ENCODE measurements at regions not wholly inside any gene's neighbourhood (a gene's known extent, or its start where the extent isn't known, plus 50 kb on each side); places are given as distances from the start of the nearest gene placed in this dataset.

DNA sequence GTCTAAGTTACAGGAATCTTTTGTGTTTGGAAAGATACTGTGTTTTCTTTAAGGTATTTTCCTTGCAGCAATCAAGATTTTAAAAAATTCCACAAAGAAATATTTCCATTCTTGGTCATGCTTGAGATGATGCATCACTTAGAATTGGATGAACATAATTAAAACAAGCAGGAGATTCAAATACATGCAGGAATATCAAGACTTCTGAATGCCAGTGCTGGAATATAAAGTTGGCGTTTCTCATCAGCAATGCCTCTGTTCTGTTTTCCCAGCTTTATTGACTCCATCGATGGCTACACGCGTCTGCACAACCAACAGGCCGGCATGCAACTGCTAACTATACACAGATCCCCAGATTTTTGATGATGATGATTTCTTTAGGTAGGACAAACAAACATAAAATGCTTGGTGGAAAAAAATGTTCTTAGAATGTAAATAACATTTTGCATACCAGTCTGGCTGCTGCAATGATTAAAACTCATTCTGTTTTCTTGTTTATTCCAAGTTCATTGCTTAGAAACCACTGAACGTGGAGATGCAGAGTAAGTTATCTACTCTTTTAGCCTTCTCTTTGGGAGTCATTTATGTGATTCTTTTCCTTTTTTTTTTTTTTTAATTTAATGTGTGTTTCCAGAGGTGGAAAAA lies 91.3 kb upstream of the FAM171A1 start:
- no peaks in the 10 kb centered on the region for H3K9me3 ChIP-seq
- H3K4me1 ChIP-seq: no peaks in the 10 kb centered on the region
- no peaks in the 10 kb centered on the region for H3K36me3 ChIP-seq
- DNase-seq: no peak
- no peak overlapping the region for H3K27ac ChIP-seq
- TF ChIP-seq, protein P1, sequence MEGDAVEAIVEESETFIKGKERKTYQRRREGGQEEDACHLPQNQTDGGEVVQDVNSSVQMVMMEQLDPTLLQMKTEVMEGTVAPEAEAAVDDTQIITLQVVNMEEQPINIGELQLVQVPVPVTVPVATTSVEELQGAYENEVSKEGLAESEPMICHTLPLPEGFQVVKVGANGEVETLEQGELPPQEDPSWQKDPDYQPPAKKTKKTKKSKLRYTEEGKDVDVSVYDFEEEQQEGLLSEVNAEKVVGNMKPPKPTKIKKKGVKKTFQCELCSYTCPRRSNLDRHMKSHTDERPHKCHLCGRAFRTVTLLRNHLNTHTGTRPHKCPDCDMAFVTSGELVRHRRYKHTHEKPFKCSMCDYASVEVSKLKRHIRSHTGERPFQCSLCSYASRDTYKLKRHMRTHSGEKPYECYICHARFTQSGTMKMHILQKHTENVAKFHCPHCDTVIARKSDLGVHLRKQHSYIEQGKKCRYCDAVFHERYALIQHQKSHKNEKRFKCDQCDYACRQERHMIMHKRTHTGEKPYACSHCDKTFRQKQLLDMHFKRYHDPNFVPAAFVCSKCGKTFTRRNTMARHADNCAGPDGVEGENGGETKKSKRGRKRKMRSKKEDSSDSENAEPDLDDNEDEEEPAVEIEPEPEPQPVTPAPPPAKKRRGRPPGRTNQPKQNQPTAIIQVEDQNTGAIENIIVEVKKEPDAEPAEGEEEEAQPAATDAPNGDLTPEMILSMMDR (IDR thresholded peaks at IDR 0.05): no peak
- no peaks in the 10 kb centered on the region for H3K27me3 ChIP-seq
- intact Hi-C loops (cut with DNase I): no loop called here
- H3K4me3 ChIP-seq: no peak overlapping the region
- no peak overlapping the region for H3K9ac ChIP-seq (ENCODE audit: low read depth in 2 of 2, low read length in 2 of 2)

DNA sequence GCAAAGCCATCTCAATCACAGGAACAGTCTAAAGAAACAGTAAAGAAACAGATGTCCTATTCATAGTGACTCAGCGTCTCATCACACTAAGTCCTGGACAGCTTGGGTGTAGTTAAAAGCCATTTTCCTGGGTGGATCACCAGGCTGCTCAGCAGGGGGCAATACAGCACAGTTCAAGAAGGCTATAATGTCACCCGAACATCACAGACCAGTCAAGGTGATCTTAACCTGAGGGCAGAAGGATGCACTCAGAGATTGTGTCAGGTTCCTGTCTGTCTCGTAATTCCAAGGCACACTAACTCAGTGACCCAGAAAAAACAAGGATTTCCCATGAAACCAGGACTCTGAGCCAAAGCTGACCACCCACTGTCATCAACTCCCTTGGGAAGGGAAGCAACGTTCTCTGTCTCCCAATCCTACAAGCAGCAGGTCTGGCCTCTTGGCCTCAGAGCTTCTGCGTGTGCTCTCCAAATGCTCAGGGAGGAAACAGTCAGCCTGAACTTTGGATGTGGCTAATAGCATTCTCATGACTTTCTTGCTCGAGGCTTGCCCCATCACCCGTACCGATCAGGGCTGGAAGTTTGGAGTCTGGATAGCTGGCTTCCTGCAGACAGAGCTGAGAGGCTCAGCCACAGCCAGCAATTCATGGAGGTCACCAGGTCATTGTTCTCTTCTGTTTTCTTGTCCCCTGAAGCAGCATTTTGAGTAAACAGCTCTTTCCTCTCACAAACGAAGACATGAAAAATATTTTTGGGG lies 90.4 kb upstream of the FAM171A1 start:
- no peaks in the 10 kb centered on the region for H3K36me3 ChIP-seq
- intact Hi-C loops (cut with DNase I): no loop called here
- no peak overlapping the region for H3K9ac ChIP-seq (ENCODE audit: low read depth in 2 of 2, low read length in 2 of 2)
- no peaks in the 10 kb centered on the region for H3K27me3 ChIP-seq
- no peaks in the 10 kb centered on the region for H3K9me3 ChIP-seq
- H3K27ac ChIP-seq: no peak overlapping the region
- TF ChIP-seq, protein P1 (IDR thresholded peaks at IDR 0.05): peak; percentile 25
- no peaks in the 10 kb centered on the region for H3K4me1 ChIP-seq
- DNase-seq: peak; percentile 32
- no peak overlapping the region for H3K4me3 ChIP-seq

DNA sequence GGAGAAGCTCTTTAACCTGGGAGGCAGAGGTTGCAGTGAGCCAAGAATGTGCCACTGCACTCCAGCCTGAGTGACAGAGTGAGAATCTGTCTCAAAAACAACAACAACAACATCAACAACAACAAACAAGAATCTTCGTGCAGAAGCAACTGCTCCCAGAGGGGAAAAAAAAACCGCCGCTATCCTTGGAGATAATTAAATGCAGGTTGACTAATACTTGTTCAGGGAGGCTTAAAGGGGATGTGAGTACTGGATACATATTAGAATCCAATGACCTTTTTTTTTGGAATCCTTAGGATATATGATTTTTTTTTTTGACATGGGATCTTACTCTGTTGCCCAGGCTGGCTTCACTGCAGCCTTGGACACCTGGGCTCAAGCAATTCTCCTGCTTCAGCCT lies 89.6 kb upstream of the FAM171A1 start:
- no peak overlapping the region for H3K27ac ChIP-seq
- no peak overlapping the region for H3K9ac ChIP-seq (ENCODE audit: low read depth in 2 of 2, low read length in 2 of 2)
- TF ChIP-seq, protein P1 (IDR thresholded peaks at IDR 0.05): no peak
- intact Hi-C loops (cut with DNase I): no loop called here
- no peaks in the 10 kb centered on the region for H3K27me3 ChIP-seq
- H3K4me3 ChIP-seq: no peak overlapping the region
- DNase-seq: no peak
- H3K4me1 ChIP-seq: no peaks in the 10 kb centered on the region
- H3K9me3 ChIP-seq: no peaks in the 10 kb centered on the region
- no peaks in the 10 kb centered on the region for H3K36me3 ChIP-seq

- H3K27me3 ChIP-seq: no peaks in the 10 kb centered on the region
- intact Hi-C loops (cut with DNase I): no loop called here
- no peak overlapping the region for H3K4me3 ChIP-seq
- TF ChIP-seq, protein P1 (IDR thresholded peaks at IDR 0.05): no peak
- H3K36me3 ChIP-seq: no peaks in the 10 kb centered on the region
- H3K9ac ChIP-seq (ENCODE audit: low read depth in 2 of 2, low read length in 2 of 2): no peak overlapping the region
- H3K4me1 ChIP-seq: no peaks in the 10 kb centered on the region
- DNase-seq: no peak
- H3K9me3 ChIP-seq: no peaks in the 10 kb centered on the region
- H3K27ac ChIP-seq: no peak overlapping the region
Measured at GRCh38 chr10:15459218-15459617, 88.1 kb upstream of the FAM171A1 start.

DNA sequence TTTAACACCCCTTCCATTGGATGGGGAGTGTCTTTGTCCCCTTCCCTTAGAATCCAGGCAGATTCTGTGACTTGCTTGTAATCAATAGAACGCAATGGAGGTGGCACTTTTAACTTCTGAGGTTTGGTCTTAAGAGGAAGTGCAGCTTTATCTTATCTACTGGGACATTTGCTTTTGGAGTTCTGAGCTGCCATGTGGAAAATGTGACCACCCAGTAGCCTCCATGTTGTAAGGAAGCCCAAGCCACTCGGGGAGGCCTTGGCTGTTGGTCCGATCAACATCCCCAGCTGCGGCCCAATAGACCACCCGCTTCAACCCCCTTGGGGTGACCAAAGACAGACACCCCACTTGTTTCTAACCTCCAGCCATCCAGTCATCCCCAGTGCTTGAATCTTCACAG lies 86.3 kb upstream of the FAM171A1 start:
- H3K27ac ChIP-seq: no peak overlapping the region
- no peak for DNase-seq
- H3K4me1 ChIP-seq: no peaks in the 10 kb centered on the region
- no peak overlapping the region for H3K4me3 ChIP-seq
- TF ChIP-seq, protein P1 (IDR thresholded peaks at IDR 0.05): no peak
- no peak overlapping the region for H3K9ac ChIP-seq (ENCODE audit: low read depth in 2 of 2, low read length in 2 of 2)
- no peaks in the 10 kb centered on the region for H3K27me3 ChIP-seq
- intact Hi-C loops (cut with DNase I): no loop called here
- H3K36me3 ChIP-seq: no peaks in the 10 kb centered on the region
- no peaks in the 10 kb centered on the region for H3K9me3 ChIP-seq
